ENCODE measurements at regions not wholly inside any gene's neighbourhood (a gene's known extent, or its start where the extent isn't known, plus 50 kb on each side); places are given as distances from the start of the nearest gene placed in this dataset.

DNA sequence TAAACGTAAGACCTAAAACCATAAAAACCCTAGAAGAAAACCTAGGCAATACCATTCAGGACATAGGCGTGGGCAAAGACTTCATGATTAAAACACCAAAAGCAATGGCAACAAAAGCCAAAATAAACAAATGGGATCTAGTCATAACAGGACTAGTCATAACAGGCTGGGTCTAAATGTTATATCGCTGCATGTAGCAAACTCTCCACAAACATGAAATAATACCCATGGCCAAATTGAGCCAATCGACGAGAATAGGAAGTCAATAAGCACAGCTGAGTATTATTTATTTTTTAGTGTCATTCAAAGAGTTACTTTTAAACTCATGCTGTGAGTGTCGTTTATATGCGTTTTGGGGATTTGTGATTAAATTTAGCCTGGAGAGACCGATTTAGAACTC, 225.1 kb downstream of the TFEC start:
- in situ Hi-C loops (cut with MboI): no loop called here
- no peak for FAIRE-seq
- Histone ChIP-seq H3K79me2 (ENCODE audit: control insufficient read depth, insufficient read depth, low read length) (no peaks in the 10 kb centered on the region), H3K4me3 (no peak overlapping the region), H3K27me3 (replicated peaks in 1 of 2; ENCODE audit: control insufficient read depth in 2 of 2, insufficient read depth in 2 of 2, low read length in 1 of 2) (no peaks in the 10 kb centered on the region), H2AFZ (ENCODE audit: control insufficient read depth, low read depth, low read length) (no peak overlapping the region), H3K9me3 (replicated peaks; ENCODE audit: control insufficient read depth, insufficient read depth, low read length) (no peaks in the 10 kb centered on the region), H3K27ac (ENCODE audit: control insufficient read depth, insufficient read depth) (no peak overlapping the region), H4K20me1 (ENCODE audit: control insufficient read depth, insufficient read depth) (no peaks in the 10 kb centered on the region), H3K9ac (ENCODE audit: control insufficient read depth, insufficient read depth, low read length) (no peak overlapping the region), H3K4me1 (ENCODE audit: control insufficient read depth, insufficient read depth, low read length) (no peaks in the 10 kb centered on the region), H3K36me3 (ENCODE audit: control insufficient read depth in 2 of 2, insufficient read depth in 2 of 2, low read length in 1 of 2) (no peaks in the 10 kb centered on the region), H3K4me2 (ENCODE audit: control insufficient read depth, insufficient read depth) (no peak overlapping the region)
- RAD21 ChIA-PET (ENCODE audit: unreplicated experiment): no interaction called here
- no peak for ATAC-seq
- SMC1A ChIA-PET (ENCODE audit: uncharacterized antibody, unreplicated experiment): no interaction called here
- CTCF ChIA-PET: no interaction called here
- intact Hi-C loops (cut with micrococcal nuclease; ENCODE audit: unreplicated experiment): no loop called here
- POLR2A ChIA-PET: no interaction called here
- TF ChIP-seq NKRF (conservative IDR thresholded peaks at IDR 0.05) (no peak), CHD1 (IDR thresholded peaks at IDR 0.05; ENCODE audit: low read depth, low read length) (no peak), TCF3 (IDR thresholded peaks at IDR 0.05; ENCODE audit: borderline replicate concordance, insufficient read depth, low read depth, low read length) (no peak), IKZF2 (IDR thresholded peaks at IDR 0.05) (no peak), CBX3 (IDR thresholded peaks at IDR 0.05; ENCODE audit: borderline replicate concordance, low read depth) (no peak), PAX5 (IDR thresholded peaks at IDR 0.05; ENCODE audit: borderline replicate concordance, low read depth, low read length) (no peak), HSF1 (IDR thresholded peaks at IDR 0.05; ENCODE audit: low read depth, low read length) (no peak), ZNF622 (IDR thresholded peaks at IDR 0.05) (no peak), BCL3 (IDR thresholded peaks at IDR 0.05; ENCODE audit: borderline replicate concordance, insufficient read depth, low read depth, low read length, poor library complexity, severe bottlenecking) (no peak)
- TF ChIP-seq, protein P1, sequence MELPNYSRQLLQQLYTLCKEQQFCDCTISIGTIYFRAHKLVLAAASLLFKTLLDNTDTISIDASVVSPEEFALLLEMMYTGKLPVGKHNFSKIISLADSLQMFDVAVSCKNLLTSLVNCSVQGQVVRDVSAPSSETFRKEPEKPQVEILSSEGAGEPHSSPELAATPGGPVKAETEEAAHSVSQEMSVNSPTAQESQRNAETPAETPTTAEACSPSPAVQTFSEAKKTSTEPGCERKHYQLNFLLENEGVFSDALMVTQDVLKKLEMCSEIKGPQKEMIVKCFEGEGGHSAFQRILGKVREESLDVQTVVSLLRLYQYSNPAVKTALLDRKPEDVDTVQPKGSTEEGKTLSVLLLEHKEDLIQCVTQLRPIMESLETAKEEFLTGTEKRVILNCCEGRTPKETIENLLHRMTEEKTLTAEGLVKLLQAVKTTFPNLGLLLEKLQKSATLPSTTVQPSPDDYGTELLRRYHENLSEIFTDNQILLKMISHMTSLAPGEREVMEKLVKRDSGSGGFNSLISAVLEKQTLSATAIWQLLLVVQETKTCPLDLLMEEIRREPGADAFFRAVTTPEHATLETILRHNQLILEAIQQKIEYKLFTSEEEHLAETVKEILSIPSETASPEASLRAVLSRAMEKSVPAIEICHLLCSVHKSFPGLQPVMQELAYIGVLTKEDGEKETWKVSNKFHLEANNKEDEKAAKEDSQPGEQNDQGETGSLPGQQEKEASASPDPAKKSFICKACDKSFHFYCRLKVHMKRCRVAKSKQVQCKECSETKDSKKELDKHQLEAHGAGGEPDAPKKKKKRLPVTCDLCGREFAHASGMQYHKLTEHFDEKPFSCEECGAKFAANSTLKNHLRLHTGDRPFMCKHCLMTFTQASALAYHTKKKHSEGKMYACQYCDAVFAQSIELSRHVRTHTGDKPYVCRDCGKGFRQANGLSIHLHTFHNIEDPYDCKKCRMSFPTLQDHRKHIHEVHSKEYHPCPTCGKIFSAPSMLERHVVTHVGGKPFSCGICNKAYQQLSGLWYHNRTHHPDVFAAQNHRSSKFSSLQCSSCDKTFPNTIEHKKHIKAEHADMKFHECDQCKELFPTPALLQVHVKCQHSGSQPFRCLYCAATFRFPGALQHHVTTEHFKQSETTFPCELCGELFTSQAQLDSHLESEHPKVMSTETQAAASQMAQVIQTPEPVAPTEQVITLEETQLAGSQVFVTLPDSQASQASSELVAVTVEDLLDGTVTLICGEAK (IDR thresholded peaks at IDR 0.05; ENCODE audit: borderline replicate concordance): no peak
- BruUV-seq (replicated peaks): no TSS peak
- whole genome bisulfite sequencing (ENCODE audit: insufficient coverage, insufficient replicate concordance, low lambda C conversion rate, missing lambda C conversion rate): 18% methylated on average over 8 of the region's 8 CpGs
- DNase-seq (ENCODE audit: low read depth, low spot score): no peak
